ENCODE measurements at regions not wholly inside any gene's neighbourhood (a gene's known extent, or its start where the extent isn't known, plus 50 kb on each side); places are given as distances from the start of the nearest gene placed in this dataset.

- Histone ChIP-seq H3K9ac (ENCODE audit: low read depth, low read length, poor library complexity, severe bottlenecking) (no peak overlapping the region), H3K79me2 (ENCODE audit: insufficient read depth, low read length) (no peaks in the 10 kb centered on the region), H3K4me2 (ENCODE audit: low read depth, low read length, poor library complexity, severe bottlenecking) (no peak overlapping the region), H3K27me3 (ENCODE audit: insufficient read depth, low read length, poor library complexity, severe bottlenecking) (no peaks in the 10 kb centered on the region), H3K9me2 (replicated peaks; ENCODE audit: low read depth, low read length) (no peaks in the 10 kb centered on the region), H3K4me1 (ENCODE audit: insufficient read depth, low read length, poor library complexity, severe bottlenecking) (no peaks in the 10 kb centered on the region), H3K36me3 (ENCODE audit: insufficient read depth, low read length) (no peaks in the 10 kb centered on the region), H4K20me1 (ENCODE audit: insufficient read depth, low read length, poor library complexity, severe bottlenecking) (no peaks in the 10 kb centered on the region), H2AFZ (ENCODE audit: low read length) (no peak overlapping the region), H3F3A (ENCODE audit: low read depth) (no peaks in the 10 kb centered on the region), H3K4me3 (ENCODE audit: low read length, poor library complexity, severe bottlenecking) (no peak overlapping the region), H3K9me3 (ENCODE audit: insufficient read depth, low read depth, low read length) (no peaks in the 10 kb centered on the region)
- TF ChIP-seq CTCF (conservative IDR thresholded peaks at IDR 0.05; ENCODE audit: low read length) (no peak), EZH2phosphoT487 (IDR thresholded peaks at IDR 0.05; ENCODE audit: borderline replicate concordance) (no peak)
Measured at GRCh38 chr15:53872410-53872809, 105.8 kb upstream of the UNC13C start.

- no peaks in the 10 kb centered on the region for H3K4me1 ChIP-seq (ENCODE audit: insufficient read depth, low read length, poor library complexity, severe bottlenecking)
- no peaks in the 10 kb centered on the region for H4K20me1 ChIP-seq (ENCODE audit: insufficient read depth, low read length, poor library complexity, severe bottlenecking)
- no peaks in the 10 kb centered on the region for H3K36me3 ChIP-seq (ENCODE audit: insufficient read depth, low read length)
- no peak overlapping the region for H3K9ac ChIP-seq (ENCODE audit: low read depth, low read length, poor library complexity, severe bottlenecking)
- H3K79me2 ChIP-seq (ENCODE audit: insufficient read depth, low read length) = no peaks in the 10 kb centered on the region
- H2AFZ ChIP-seq (ENCODE audit: low read length) = no peak overlapping the region
- H3K9me3 ChIP-seq (ENCODE audit: insufficient read depth, low read depth, low read length) = no peaks in the 10 kb centered on the region
- H3K27me3 ChIP-seq (ENCODE audit: insufficient read depth, low read length, poor library complexity, severe bottlenecking) = no peaks in the 10 kb centered on the region
- no peaks in the 10 kb centered on the region for H3K9me2 ChIP-seq (replicated peaks; ENCODE audit: low read depth, low read length)
- no peak overlapping the region for H3K4me2 ChIP-seq (ENCODE audit: low read depth, low read length, poor library complexity, severe bottlenecking)
- H3F3A ChIP-seq (ENCODE audit: low read depth) = no peaks in the 10 kb centered on the region
- H3K4me3 ChIP-seq (ENCODE audit: low read length, poor library complexity, severe bottlenecking) = no peak overlapping the region
- TF ChIP-seq EZH2phosphoT487 (IDR thresholded peaks at IDR 0.05; ENCODE audit: borderline replicate concordance) (no peak), CTCF (conservative IDR thresholded peaks at IDR 0.05; ENCODE audit: low read length) (no peak)
Measured at GRCh38 chr15:53869806-53870073, 108.5 kb upstream of the UNC13C start.

- no peaks in the 10 kb centered on the region for H4K20me1 ChIP-seq (ENCODE audit: insufficient read depth, low read length, poor library complexity, severe bottlenecking)
- no peaks in the 10 kb centered on the region for H3K9me2 ChIP-seq (replicated peaks; ENCODE audit: low read depth, low read length)
- H3K4me3 ChIP-seq (ENCODE audit: low read length, poor library complexity, severe bottlenecking) = no peak overlapping the region
- H2AFZ ChIP-seq (ENCODE audit: low read length) = no peak overlapping the region
- no peaks in the 10 kb centered on the region for H3K27me3 ChIP-seq (ENCODE audit: insufficient read depth, low read length, poor library complexity, severe bottlenecking)
- no peak overlapping the region for H3K4me2 ChIP-seq (ENCODE audit: low read depth, low read length, poor library complexity, severe bottlenecking)
- no peaks in the 10 kb centered on the region for H3K79me2 ChIP-seq (ENCODE audit: insufficient read depth, low read length)
- H3K36me3 ChIP-seq (ENCODE audit: insufficient read depth, low read length) = no peaks in the 10 kb centered on the region
- H3F3A ChIP-seq (ENCODE audit: low read depth) = no peaks in the 10 kb centered on the region
- H3K9ac ChIP-seq (ENCODE audit: low read depth, low read length, poor library complexity, severe bottlenecking) = no peak overlapping the region
- H3K9me3 ChIP-seq (ENCODE audit: insufficient read depth, low read depth, low read length) = no peaks in the 10 kb centered on the region
- TF ChIP-seq CTCF (conservative IDR thresholded peaks at IDR 0.05; ENCODE audit: low read length) (peak; percentile 44), EZH2phosphoT487 (IDR thresholded peaks at IDR 0.05; ENCODE audit: borderline replicate concordance) (no peak)
- H3K4me1 ChIP-seq (ENCODE audit: insufficient read depth, low read length, poor library complexity, severe bottlenecking) = no peaks in the 10 kb centered on the region
Measured at GRCh38 chr15:53869044-53869805, 109.0 kb upstream of the UNC13C start.

Measured in Loucy (cell line).